Naive thymus-derived CD4-positive, alpha-beta T cell (primary cell): ENCODE measurements at regions not wholly inside any gene's neighbourhood (a gene's known extent, or its start where the extent isn't known, plus 50 kb on each side); places are given as distances from the start of the nearest gene placed in this dataset.

Experiments used
- ATAC-seq: fragments of 150-1000 bp; cut with Tn5 transposase; 2 replicates; pipeline ENCODE4 v1.10.0; 2021; ENCODE audit warnings: mild to moderate bottlenecking, moderate library complexity
- CTCF ChIA-PET: fragments of 350-600 bp; sonication (Branson Sonifier 250); formaldehyde crosslinking; loops from one replicate; lab custom pipeline; 2021; ENCODE audit warnings: antibody characterized with exemption; lab: Charles Lee
- POLR2A ChIA-PET: fragments of 350-600 bp; sonication (Branson Sonifier 250); formaldehyde crosslinking; loops from one replicate; lab custom pipeline; 2021; ENCODE audit warnings: antibody characterized with exemption, inconsistent platforms; lab: Charles Lee
- DNase-seq, 9 donors: peaks; one replicate each; pipeline versions ENCODE4 v3.0.0 to v3.0.0-alpha.2; 2020 to 2022; ENCODE audit warnings: mixed read lengths in 1 of 9
- H3K27ac ChIP-seq: one replicate; pipeline ENCODE4 v1.7.0; 2013; ENCODE audit warnings: mild to moderate bottlenecking, low read depth, low read length, moderate library complexity
- H3K27me3 ChIP-seq, 2 donors: one replicate each; pipeline ENCODE4 v1.7.0; 2013; ENCODE audit warnings: low read length in 2 of 2, mild to moderate bottlenecking in 2 of 2, moderate library complexity in 2 of 2; ENCODE audit not compliant: control insufficient read depth in 2 of 2, insufficient read depth in 2 of 2
- H3K36me3 ChIP-seq, 3 experiments: 1 replicate in 2 of 3; 2 replicates in 1 of 3; pipeline ENCODE4 v1.7.0; 2013; ENCODE audit warnings: low read length in 3 of 3, mild to moderate bottlenecking in 3 of 3, moderate library complexity in 1 of 3; ENCODE audit not compliant: insufficient read depth in 3 of 3, control insufficient read depth in 2 of 3
- H3K4me1 ChIP-seq, 2 donors: one replicate each; pipeline ENCODE4 v1.7.0; 2013; ENCODE audit warnings: low read length in 2 of 2, mild to moderate bottlenecking in 2 of 2, moderate library complexity in 1 of 2; ENCODE audit not compliant: control insufficient read depth in 2 of 2, insufficient read depth in 2 of 2
- H3K4me3 ChIP-seq: 2 replicates; pipeline ENCODE4 v1.7.0; 2013; ENCODE audit warnings: mild to moderate bottlenecking, low read length
- H3K9me3 ChIP-seq, 3 experiments: 1 replicate in 2 of 3; 2 replicates in 1 of 3; pipeline ENCODE4 v1.7.0; 2013; ENCODE audit warnings: low read length in 3 of 3; ENCODE audit not compliant: control insufficient read depth in 2 of 3
- H3K27ac Mint-ChIP-seq, 9 donors: one replicate each; pipeline ENCODE4 v1.8.0; 2020 to 2022; ENCODE audit warnings: mixed read lengths in 9 of 9, mild to moderate bottlenecking in 8 of 9, moderate library complexity in 5 of 9, inconsistent platforms in 2 of 9
- H3K27me3 Mint-ChIP-seq, 5 donors: one replicate each; pipeline ENCODE4 v1.8.0; 2021 to 2022; ENCODE audit warnings: mixed read lengths in 5 of 5, mild to moderate bottlenecking in 1 of 5
- H3K36me3 Mint-ChIP-seq, 5 donors: one replicate each; pipeline ENCODE4 v1.8.0; 2020 to 2022; ENCODE audit warnings: mixed read lengths in 5 of 5, mild to moderate bottlenecking in 3 of 5, inconsistent platforms in 1 of 5
- H3K4me1 Mint-ChIP-seq, 7 donors: one replicate each; pipeline ENCODE4 v1.8.0; 2020 to 2022; ENCODE audit warnings: mixed read lengths in 7 of 7, mild to moderate bottlenecking in 3 of 7, inconsistent platforms in 1 of 7
- H3K4me3 Mint-ChIP-seq, 10 donors: one replicate each; pipeline ENCODE4 v1.8.0; 2020 to 2022; ENCODE audit warnings: mild to moderate bottlenecking in 10 of 10, mixed read lengths in 10 of 10, moderate library complexity in 6 of 10, inconsistent platforms in 2 of 10
- H3K9me3 Mint-ChIP-seq, 11 donors: one replicate each; pipeline ENCODE4 v1.8.0; 2020 to 2022; ENCODE audit warnings: mixed read lengths in 11 of 11, mild to moderate bottlenecking in 4 of 11, inconsistent platforms in 1 of 11, moderate library complexity in 1 of 11
- intact Hi-C, 2 donors: fragments of 100-400 bp; cut with micrococcal nuclease; formaldehyde crosslinking; loops; one replicate each; pipeline ENCODE4 v1.15.1; 2023

DNA sequence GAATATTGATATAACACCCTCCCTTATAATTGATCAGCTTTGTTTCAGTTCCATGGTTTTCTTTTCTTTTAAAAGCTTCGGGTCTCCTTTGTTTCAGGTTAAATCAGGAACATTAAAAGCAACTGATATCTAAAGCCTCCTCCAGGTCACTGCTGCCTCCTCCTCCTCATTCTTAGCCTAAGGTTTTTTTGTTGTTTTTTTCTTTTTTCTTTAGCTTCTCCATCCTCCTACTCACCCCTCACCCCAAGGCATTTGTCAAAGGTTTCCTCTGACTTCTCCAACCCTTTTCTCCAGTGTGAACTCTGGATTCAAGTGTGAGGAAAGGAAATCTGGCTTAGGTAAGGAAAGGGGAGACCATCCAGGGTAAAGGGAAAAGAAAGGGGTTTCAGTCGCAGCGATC, 420.2 kb upstream of the NFE2L3 start:
- no peak overlapping the region for H3K4me3 ChIP-seq
- no peaks in the 10 kb centered on the region for H3K36me3 ChIP-seq
- Mint-ChIP-seq H3K4me1 (peaks cover 0 to 2% (median 0%) of the 10 kb centered on the region in 7 donors), H3K36me3 (no peaks in the 10 kb centered on the region), H3K9me3 (peaks cover 0 to 3% (median 0%) of the 10 kb centered on the region in 11 donors), H3K4me3 (no peak overlapping the region), H3K27ac (no peak overlapping the region), H3K27me3 (peaks cover 9 to 27% (median 17%) of the 10 kb centered on the region in 5 donors)
- intact Hi-C loops: no loop called here
- no peaks in the 10 kb centered on the region for H3K4me1 ChIP-seq
- no peak overlapping the region for H3K27ac ChIP-seq
- H3K27me3 ChIP-seq: no peaks in the 10 kb centered on the region
- ChIA-PET CTCF (no interaction called here), POLR2A (no interaction called here)
- DNase-seq: no peak
- no peaks in the 10 kb centered on the region for H3K9me3 ChIP-seq
- no peak for ATAC-seq

GRCh38 chr7:25732766-25733217, 419.2 kb upstream of the NFE2L3 start:
- H3K4me3 ChIP-seq: no peak overlapping the region
- no peaks in the 10 kb centered on the region for H3K9me3 ChIP-seq
- Mint-ChIP-seq H3K9me3 (peaks cover 0 to 3% (median 0%) of the 10 kb centered on the region in 11 donors), H3K36me3 (no peaks in the 10 kb centered on the region), H3K27me3 (peaks cover 12 to 32% (median 24%) of the 10 kb centered on the region in 5 donors), H3K4me3 (no peak overlapping the region), H3K4me1 (peaks cover 0 to 2% (median 0%) of the 10 kb centered on the region in 7 donors), H3K27ac (no peak overlapping the region)
- DNase-seq (no peak), ATAC-seq (no peak)
- CTCF ChIA-PET: no interaction called here
- H3K27me3 ChIP-seq: no peaks in the 10 kb centered on the region
- H3K4me1 ChIP-seq: no peaks in the 10 kb centered on the region
- intact Hi-C loops: no loop called here
- POLR2A ChIA-PET: no interaction called here
- H3K27ac ChIP-seq: no peak overlapping the region
- H3K36me3 ChIP-seq: no peaks in the 10 kb centered on the region

DNA sequence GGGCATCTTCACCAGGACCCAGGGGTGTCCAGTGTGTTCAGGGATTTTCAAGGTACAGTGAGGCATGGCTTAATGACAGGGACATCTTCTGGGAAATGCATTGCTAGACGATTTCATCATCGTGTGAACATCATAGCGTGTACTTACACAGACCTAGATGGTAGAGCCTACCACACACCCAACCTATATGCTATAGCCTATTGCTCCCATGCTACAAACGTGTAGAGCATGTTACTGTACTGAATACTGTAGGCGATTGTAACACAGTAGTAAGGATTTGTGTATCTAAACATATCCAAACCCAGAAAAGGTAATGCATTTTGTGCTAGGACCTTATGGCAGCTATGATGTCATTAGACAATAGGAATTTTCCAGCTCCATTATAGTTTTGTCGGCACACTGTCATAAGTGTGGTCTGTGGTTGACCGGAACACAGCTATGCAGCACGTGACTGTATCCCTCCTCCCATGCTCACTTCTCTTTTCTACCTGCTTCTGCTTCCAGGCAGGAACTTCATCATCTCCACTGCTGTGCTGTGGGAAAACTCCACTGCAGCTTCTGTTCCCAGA, 416.2 kb upstream of the NFE2L3 start:
- no peak overlapping the region for H3K27ac ChIP-seq
- ChIA-PET POLR2A (no interaction called here), CTCF (no interaction called here)
- intact Hi-C loops: no loop called here
- Mint-ChIP-seq H3K36me3 (no peaks in the 10 kb centered on the region), H3K9me3 (peaks cover 0 to 3% (median 0%) of the 10 kb centered on the region in 11 donors), H3K27me3 (peaks cover 9 to 35% (median 27%) of the 10 kb centered on the region in 5 donors), H3K4me3 (no peak overlapping the region), H3K27ac (no peak overlapping the region), H3K4me1 (peaks cover 0 to 2% (median 0%) of the 10 kb centered on the region in 7 donors)
- H3K4me1 ChIP-seq: no peaks in the 10 kb centered on the region
- no peak for DNase-seq
- H3K4me3 ChIP-seq: no peak overlapping the region
- no peak for ATAC-seq
- H3K9me3 ChIP-seq: no peaks in the 10 kb centered on the region
- no peaks in the 10 kb centered on the region for H3K27me3 ChIP-seq
- no peaks in the 10 kb centered on the region for H3K36me3 ChIP-seq

DNA sequence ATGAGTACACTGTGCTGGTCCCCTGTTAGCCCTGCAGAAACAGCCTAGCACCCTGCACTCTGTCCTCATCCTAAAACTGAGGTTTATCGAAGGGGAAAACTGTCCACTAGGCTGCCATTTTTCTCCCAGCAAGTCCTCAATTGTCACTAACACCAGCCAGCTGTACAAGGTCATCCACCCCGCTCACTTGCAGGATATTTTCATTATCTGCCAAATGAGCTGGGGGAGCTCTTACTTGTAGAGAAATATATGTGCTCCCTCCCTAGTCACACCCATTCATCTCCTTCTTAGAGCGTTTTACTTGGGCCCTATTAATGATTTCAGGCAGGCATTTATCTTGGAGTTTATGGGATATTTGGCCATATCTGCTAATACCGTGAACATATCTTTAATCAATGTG, 413.5 kb upstream of the NFE2L3 start:
- Mint-ChIP-seq H3K36me3 (no peaks in the 10 kb centered on the region), H3K4me3 (no peak overlapping the region), H3K9me3 (peaks cover 0 to 3% (median 0%) of the 10 kb centered on the region in 11 donors), H3K4me1 (no peaks in the 10 kb centered on the region), H3K27me3 (peaks cover 9 to 43% (median 31%) of the 10 kb centered on the region in 5 donors), H3K27ac (no peak overlapping the region)
- H3K4me1 ChIP-seq: no peaks in the 10 kb centered on the region
- no peaks in the 10 kb centered on the region for H3K27me3 ChIP-seq
- H3K36me3 ChIP-seq: no peaks in the 10 kb centered on the region
- DNase-seq: no peak
- no peak overlapping the region for H3K27ac ChIP-seq
- H3K4me3 ChIP-seq: no peak overlapping the region
- intact Hi-C loops: no loop called here
- no peaks in the 10 kb centered on the region for H3K9me3 ChIP-seq
- ATAC-seq: no peak
- ChIA-PET CTCF (no interaction called here), POLR2A (no interaction called here)

- Mint-ChIP-seq H3K27me3 (peaks cover 9 to 39% (median 34%) of the 10 kb centered on the region in 5 donors), H3K4me1 (no peaks in the 10 kb centered on the region), H3K9me3 (peaks cover 0 to 2% (median 0%) of the 10 kb centered on the region in 11 donors), H3K27ac (no peak overlapping the region), H3K36me3 (no peaks in the 10 kb centered on the region), H3K4me3 (no peak overlapping the region)
- Histone ChIP-seq H3K4me3 (no peak overlapping the region), H3K27ac (no peak overlapping the region), H3K36me3 (no peaks in the 10 kb centered on the region), H3K4me1 (no peaks in the 10 kb centered on the region), H3K9me3 (no peaks in the 10 kb centered on the region), H3K27me3 (no peaks in the 10 kb centered on the region)
- CTCF ChIA-PET: no interaction called here
- DNase-seq (no peak), ATAC-seq (no peak)
- POLR2A ChIA-PET: no interaction called here
- intact Hi-C loops: no loop called here
These were observed 412.9 kb upstream of the NFE2L3 start for GRCh38 chr7:25739143-25739542.

DNA sequence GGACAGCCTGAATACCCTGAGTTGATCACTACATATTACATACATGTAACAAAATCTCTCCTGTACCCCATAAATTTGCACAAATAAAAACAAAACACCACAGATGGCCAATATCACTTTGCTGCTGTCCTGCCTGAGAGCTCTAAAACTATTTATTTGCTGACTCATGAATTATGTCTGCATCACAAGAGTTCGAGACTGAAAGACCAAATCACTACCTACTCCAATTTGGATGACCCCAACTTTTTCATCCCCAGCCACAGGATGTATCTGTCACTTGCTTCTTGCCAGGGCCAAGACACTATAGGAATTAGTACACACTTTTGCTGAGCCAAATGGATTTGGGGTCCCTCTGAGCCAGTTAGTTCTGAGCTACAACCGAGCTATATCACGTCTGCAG, 409.7 kb upstream of the NFE2L3 start:
- no peak overlapping the region for H3K27ac ChIP-seq
- CTCF ChIA-PET: no interaction called here
- intact Hi-C loops: no loop called here

More for the DNA sequence above, 409.7 kb upstream of the NFE2L3 start:
- Mint-ChIP-seq H3K27me3 (peaks cover 4 to 26% (median 14%) of the 10 kb centered on the region in 5 donors), H3K4me1 (no peaks in the 10 kb centered on the region), H3K9me3 (peaks cover 0 to 2% (median 0%) of the 10 kb centered on the region in 11 donors), H3K36me3 (no peaks in the 10 kb centered on the region), H3K27ac (no peak overlapping the region), H3K4me3 (no peak overlapping the region)
- Histone ChIP-seq H3K4me1 (no peaks in the 10 kb centered on the region), H3K4me3 (no peak overlapping the region), H3K27me3 (no peaks in the 10 kb centered on the region), H3K9me3 (no peaks in the 10 kb centered on the region), H3K36me3 (no peaks in the 10 kb centered on the region)
- POLR2A ChIA-PET: no interaction called here
- ATAC-seq (no peak), DNase-seq (no peak)
